A673 (cell line): ENCODE measurements at regions not wholly inside any gene's neighbourhood (a gene's known extent, or its start where the extent isn't known, plus 50 kb on each side); places are given as distances from the start of the nearest gene placed in this dataset.

Experiments used
- EZH2 ChIP-seq: fragments of 200-600 bp; sonication (generic); IDR thresholded peaks from 2 replicates; pipeline ENCODE4 v1.6.1; 2017; ENCODE audit warnings: borderline replicate concordance, low read depth, mild to moderate bottlenecking, mixed read lengths, antibody characterized with exemption, low read length; ENCODE audit not compliant: poor library complexity, severe bottlenecking
- TF ChIP-seq, protein P1 (sequence below): fragments of 300-800, 200-600 bp; sonication (generic); conservative IDR thresholded peaks from 2 replicates; pipeline ENCODE4 v1.5.1; 2017; ENCODE audit warnings: low read depth, mild to moderate bottlenecking, antibody characterized with exemption, low read length, moderate library complexity, mixed read lengths

GRCh38 chr11:130615561-130615960 lies 167.1 kb downstream of the ADAMTS15 start:
- TF ChIP-seq, protein P1, sequence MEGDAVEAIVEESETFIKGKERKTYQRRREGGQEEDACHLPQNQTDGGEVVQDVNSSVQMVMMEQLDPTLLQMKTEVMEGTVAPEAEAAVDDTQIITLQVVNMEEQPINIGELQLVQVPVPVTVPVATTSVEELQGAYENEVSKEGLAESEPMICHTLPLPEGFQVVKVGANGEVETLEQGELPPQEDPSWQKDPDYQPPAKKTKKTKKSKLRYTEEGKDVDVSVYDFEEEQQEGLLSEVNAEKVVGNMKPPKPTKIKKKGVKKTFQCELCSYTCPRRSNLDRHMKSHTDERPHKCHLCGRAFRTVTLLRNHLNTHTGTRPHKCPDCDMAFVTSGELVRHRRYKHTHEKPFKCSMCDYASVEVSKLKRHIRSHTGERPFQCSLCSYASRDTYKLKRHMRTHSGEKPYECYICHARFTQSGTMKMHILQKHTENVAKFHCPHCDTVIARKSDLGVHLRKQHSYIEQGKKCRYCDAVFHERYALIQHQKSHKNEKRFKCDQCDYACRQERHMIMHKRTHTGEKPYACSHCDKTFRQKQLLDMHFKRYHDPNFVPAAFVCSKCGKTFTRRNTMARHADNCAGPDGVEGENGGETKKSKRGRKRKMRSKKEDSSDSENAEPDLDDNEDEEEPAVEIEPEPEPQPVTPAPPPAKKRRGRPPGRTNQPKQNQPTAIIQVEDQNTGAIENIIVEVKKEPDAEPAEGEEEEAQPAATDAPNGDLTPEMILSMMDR, result no peak
- TF ChIP-seq EZH2, result no peak
